Nucleus accumbens (tissue), 56 donors: ENCODE measurements at regions not wholly inside any gene's neighbourhood (a gene's known extent, or its start where the extent isn't known, plus 50 kb on each side); places are given as distances from the start of the nearest gene placed in this dataset.

ENCODE experiments used
- DNase-seq, 56 donors: peaks; one replicate each; lab custom pipeline; 2025; lab: John Stamatoyannopoulos, UW

GRCh38 chr1:29581256-29581655, 344.9 kb downstream of the PTPRU start:
- no peak for DNase-seq

DNA sequence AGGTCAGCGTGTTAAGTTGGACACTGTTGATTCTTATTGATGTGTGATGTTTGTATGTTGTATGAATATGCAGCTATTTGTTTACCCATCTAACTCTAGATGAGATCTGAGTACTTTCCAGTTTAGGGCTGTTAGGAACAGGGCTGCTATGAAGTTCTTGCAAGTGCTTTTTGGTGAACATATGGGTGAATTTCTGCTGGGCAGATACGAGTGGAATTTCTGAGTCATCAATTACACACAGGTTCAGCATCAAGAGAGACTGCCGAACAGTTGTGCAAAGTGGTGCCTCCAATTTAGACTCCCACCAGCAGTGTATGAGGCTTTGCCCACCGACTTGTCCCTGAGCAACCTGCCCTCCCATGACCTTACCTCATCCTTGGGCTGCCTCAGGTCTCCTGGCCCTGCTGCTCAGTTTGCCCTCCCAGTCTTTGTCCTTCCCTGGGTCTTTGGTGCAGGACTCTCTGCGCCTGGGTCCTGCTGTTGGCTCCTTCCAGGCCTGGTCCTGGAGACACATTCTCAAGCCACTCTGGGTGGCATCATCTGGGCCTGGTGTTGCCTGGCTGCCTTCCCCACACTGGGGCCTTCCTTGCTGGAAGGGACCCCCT, 343.6 kb downstream of the PTPRU start:
- DNase-seq: no peak

DNA sequence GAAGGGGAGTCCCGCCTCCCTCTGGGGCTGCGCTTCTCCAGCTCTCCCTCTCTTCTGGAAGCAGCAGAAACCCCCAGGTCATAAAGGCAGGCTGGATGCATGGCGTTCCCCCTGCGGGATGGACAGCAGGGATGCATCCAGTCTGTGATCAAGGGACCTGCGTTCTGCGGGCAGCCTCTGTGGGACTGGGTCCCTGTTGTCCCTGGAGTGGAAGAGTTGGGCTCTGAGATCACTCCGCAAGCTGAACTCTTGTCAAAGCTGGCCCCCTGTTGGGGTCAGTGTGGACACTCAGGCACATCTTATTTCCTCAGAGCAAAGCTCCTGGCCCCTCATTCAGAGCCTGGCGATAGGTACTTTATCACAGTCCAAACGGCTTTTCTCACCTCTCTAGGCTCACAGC, 341.2 kb downstream of the PTPRU start:
- DNase-seq: no peak

GRCh38 chr1:29576510-29576909, 340.2 kb downstream of the PTPRU start:
- DNase-seq: no peak

DNA sequence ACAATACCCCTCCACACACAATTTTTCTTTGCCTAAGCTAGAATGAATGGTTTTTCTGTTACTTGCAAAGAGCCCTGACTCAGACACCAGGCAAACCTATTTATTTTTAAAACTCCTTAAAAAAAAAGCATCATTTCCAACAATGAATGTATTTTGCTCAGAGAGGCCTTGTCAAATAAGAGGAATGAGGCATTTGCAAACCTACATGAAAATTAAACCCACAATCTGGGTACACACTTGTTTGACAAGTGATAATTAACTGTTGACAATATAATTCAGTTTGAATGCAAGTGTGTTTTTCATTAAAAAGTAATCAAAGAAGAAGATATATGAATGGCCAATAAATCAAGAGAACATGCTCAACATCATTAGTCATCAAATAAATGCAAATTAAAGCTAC, 339.5 kb downstream of the PTPRU start:
- no peak for DNase-seq

DNA sequence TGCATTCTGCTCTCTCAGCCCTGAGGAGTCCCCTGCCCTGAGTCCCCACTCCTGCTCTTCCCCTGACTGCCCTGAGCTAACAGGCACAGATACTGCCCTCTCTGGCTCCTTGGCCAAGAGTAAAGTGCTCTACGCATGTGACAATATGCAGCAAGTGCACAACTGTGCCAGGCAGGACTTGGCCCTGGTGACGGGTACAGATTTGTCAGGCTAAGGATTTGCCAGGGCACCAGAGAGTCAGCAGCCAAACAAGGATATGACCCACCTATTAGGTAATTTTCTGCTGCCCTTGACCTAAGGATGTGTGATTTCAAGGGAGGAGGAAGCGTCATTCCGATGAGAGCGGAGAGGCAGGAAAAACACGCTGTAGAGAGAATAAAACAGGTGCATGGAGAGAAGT, 339.0 kb downstream of the PTPRU start:
- no peak for DNase-seq

- no peak for DNase-seq
These were observed 338.5 kb downstream of the PTPRU start for GRCh38 chr1:29574871-29575270.

- no peak for DNase-seq
These were observed 333.8 kb downstream of the PTPRU start for GRCh38 chr1:29569971-29570634.

GRCh38 chr1:29567257-29567656, 330.9 kb downstream of the PTPRU start:
- no peak for DNase-seq

GRCh38 chr1:29565490-29565889, 329.2 kb downstream of the PTPRU start:
- no peak for DNase-seq

GRCh38 chr1:29563571-29563970, 327.2 kb downstream of the PTPRU start:
- DNase-seq: no peak

- DNase-seq: no peak
These were observed 326.8 kb downstream of the PTPRU start for GRCh38 chr1:29563092-29563491.

DNA sequence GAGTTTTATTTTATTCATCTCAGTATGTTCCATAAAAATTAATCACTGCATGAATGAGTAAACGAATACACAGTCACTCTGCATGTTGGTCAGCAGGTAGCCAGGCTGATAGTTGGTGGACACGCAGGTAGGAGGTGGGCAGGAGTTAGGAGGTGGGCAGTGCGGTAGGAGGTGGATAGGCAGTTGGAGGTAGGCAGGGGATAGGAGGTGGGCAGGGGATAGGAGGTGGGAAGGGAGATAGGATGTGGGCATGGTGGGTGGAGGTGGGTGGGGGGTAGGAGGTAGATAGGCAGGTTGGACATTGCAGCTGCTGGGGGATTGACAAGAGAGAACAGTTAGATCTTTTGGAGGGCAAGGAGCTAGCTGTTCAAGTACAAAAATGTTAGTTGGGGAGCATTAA, 322.7 kb downstream of the PTPRU start:
- no peak for DNase-seq

DNA sequence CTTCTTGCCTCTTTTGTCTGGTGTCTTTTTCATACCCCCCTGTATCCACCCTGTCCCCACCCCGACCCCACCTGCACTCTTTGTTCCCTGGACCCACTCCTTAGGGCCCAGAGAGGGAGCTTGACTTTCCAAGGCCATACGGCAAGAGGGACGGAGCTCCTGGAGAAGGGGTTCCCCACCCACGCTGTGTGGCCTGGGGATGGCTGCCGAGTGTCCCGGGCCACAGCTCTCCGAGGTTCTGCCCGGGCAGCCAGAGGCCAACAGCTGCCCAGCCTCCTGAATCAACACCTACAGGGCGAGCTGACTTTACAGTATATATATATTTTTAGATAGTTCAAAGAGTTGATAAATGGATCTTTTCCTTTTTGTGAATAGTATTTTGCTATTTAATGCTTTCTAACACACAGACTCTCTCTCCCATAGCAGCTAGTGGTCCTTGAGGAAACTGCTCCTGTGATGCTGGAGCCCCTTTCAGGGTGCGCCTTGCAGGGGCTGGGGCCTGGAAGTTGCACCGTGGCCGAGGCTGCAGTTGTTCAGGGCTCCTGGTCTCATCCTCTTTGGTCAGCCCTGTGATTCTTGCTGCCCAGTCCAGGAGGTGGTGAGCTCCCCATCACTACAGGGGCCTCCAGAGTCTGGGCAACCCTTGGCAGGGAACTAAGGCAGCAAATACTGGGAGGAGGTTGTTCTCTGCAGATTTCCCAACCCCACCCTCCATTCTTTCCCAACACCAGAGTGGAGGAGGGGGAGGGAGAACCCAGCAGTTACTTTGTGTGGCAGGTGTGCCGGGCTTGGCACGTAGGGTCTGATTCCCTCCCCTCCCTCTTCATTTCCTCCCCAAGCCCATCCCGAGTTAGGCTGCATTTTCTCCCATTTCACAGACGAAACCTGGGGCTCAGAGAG, 321.6 kb downstream of the PTPRU start:
- no peak for DNase-seq

GRCh38 chr1:29557066-29557465, 320.7 kb downstream of the PTPRU start:
- DNase-seq: no peak

- no peak for DNase-seq
These were observed 320.3 kb downstream of the PTPRU start for GRCh38 chr1:29556657-29557056.

- DNase-seq: no peak
These were observed 318.8 kb downstream of the PTPRU start for GRCh38 chr1:29555043-29555620.

DNA sequence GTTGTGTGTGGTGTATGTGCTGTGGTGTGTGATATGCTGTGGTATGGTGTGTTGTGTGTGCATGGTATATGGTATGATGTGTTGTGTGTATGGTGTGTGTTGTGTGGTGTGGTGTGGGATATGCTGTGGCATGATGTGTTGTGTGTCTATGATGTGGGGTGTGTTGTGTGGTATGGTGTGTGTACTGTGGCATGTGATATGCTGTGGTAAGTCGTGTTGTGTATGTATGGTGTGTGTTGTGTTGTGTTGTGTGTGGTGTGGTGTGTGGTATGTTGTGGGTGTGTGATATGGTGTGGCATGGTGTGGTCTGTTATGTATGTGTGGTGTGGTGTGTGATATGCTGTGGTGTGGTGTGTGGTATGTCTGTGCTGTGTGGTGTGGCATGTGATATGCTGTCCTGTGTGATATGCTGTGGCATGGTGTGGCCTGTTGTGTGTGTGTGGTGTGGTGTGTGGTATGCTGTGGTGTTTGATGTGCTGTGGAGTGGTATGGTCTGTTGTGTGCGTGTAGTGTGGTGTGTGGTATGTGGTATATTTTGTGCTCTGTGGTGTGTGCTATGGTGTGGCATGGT, 318.0 kb downstream of the PTPRU start:
- no peak for DNase-seq

DNA sequence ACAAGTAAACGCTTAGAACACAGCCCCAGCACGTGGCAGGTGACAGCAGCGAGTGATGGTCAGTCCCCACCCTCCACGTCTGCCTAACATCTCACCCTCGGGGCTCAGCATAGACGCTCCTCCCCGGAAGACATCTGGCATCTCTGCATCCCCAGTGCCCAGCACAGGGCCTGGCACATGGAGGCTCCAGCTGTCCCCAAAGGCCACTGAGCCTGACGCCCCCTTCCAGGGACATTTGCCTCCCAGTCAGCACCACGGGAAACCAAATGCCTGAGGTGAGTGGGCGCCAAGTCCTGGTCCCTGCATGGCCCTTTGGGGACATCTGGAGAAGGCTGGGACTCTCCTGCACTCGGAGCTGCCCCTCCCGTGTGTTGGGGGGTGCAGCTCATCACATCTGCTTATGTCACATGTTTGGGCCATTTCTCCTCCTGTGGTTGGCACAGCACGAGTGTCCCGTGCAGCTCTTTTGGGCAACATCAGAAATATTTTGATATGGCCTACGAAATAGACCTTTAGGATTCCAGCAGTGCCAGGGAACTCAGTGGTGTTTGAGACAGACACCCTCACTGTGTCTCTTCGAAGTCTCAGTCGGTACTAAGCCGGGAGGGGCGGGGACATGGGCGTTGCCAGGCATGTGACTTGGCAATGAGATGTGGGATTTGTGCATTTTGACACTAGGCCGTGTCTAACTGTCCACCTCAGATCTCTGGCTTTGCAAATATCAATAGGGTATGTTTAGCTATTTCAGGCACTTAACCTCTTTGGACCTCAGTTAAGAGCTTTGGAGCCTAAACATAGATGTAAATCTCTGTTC, 315.0 kb downstream of the PTPRU start:
- no peak for DNase-seq
